Neural progenitor cell (in vitro differentiated cells): ENCODE measurements at regions not wholly inside any gene's neighbourhood (a gene's known extent, or its start where the extent isn't known, plus 50 kb on each side); places are given as distances from the start of the nearest gene placed in this dataset.

Experiments used
- EZH2 ChIP-seq: fragments of 200-600 bp; sonication (generic); IDR thresholded peaks from 2 replicates; pipeline ENCODE4 v1.6.1; 2017; ENCODE audit warnings: antibody characterized with exemption, mild to moderate bottlenecking, moderate library complexity
- TF ChIP-seq, protein P1 (sequence below): fragments of 200-600 bp; sonication (generic); IDR thresholded peaks from 2 replicates; pipeline ENCODE4 v1.5.1; 2017; ENCODE audit warnings: antibody characterized with exemption, mild to moderate bottlenecking

DNA sequence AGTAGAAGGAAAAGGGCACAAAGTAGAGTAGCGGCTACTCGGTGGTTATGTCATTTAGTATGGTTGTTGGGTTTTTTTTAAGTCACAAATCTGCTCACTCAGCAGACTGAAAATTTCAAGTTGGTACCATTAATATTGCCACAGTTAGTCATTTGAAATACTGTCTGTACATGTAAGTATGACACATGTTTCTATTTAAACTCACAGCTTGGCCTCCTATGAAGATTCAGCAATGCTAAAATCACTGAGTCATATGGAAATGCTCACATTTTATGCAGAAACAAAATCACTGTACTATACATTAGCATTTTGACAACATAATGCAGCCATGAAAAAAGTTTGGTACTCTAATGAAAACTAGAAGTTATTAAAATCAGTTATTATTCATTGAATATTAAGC lies 571.9 kb downstream of the TAFA4 start:
- TF ChIP-seq, protein P1, sequence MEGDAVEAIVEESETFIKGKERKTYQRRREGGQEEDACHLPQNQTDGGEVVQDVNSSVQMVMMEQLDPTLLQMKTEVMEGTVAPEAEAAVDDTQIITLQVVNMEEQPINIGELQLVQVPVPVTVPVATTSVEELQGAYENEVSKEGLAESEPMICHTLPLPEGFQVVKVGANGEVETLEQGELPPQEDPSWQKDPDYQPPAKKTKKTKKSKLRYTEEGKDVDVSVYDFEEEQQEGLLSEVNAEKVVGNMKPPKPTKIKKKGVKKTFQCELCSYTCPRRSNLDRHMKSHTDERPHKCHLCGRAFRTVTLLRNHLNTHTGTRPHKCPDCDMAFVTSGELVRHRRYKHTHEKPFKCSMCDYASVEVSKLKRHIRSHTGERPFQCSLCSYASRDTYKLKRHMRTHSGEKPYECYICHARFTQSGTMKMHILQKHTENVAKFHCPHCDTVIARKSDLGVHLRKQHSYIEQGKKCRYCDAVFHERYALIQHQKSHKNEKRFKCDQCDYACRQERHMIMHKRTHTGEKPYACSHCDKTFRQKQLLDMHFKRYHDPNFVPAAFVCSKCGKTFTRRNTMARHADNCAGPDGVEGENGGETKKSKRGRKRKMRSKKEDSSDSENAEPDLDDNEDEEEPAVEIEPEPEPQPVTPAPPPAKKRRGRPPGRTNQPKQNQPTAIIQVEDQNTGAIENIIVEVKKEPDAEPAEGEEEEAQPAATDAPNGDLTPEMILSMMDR, result no peak
- no peak for TF ChIP-seq EZH2
